ENCODE measurements at regions not wholly inside any gene's neighbourhood (a gene's known extent, or its start where the extent isn't known, plus 50 kb on each side); places are given as distances from the start of the nearest gene placed in this dataset.
"Not testable (repeated sequence)": the region's sequence is repeated elsewhere in the genome, so short reads cannot be mapped to it uniquely, and the experiment has no call there.

DNA sequence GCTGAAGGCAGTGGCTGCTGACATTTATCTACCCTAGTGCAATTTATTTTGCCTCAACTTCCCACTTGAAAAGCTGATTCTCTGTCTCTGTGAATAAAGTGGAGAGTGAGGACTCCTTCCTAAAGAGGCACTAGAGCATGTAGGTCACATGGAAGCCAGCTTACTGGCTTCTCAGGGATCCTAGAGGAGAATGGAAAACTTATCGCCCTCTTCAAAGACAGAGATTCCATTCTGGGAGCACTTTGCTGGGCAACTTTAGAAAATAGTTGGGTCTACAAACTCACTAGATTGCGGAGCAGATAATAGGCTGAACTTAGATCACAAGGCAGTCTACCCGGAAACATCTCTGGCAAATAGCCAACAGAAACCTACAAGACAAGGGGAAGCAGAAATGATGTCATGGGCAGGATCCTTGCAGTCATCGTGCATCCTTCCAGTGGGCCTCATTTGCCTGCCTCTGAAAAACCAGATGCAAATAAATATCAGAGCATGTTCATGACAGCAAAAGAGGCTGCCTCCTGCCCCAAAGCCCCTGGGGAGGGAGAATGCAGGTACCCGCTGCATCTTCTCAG, 104.8 kb upstream of the BARHL2 start:
- ATAC-seq = no peak
- TF ChIP-seq, protein P1, sequence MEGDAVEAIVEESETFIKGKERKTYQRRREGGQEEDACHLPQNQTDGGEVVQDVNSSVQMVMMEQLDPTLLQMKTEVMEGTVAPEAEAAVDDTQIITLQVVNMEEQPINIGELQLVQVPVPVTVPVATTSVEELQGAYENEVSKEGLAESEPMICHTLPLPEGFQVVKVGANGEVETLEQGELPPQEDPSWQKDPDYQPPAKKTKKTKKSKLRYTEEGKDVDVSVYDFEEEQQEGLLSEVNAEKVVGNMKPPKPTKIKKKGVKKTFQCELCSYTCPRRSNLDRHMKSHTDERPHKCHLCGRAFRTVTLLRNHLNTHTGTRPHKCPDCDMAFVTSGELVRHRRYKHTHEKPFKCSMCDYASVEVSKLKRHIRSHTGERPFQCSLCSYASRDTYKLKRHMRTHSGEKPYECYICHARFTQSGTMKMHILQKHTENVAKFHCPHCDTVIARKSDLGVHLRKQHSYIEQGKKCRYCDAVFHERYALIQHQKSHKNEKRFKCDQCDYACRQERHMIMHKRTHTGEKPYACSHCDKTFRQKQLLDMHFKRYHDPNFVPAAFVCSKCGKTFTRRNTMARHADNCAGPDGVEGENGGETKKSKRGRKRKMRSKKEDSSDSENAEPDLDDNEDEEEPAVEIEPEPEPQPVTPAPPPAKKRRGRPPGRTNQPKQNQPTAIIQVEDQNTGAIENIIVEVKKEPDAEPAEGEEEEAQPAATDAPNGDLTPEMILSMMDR (IDR thresholded peaks at IDR 0.05) = no peak
- H3K9me3 ChIP-seq = no peaks in the 10 kb centered on the region
- intact Hi-C loops (cut with DNase I) = no loop called here
- no peak for FAIRE-seq
- H3K4me3 ChIP-seq = no peak overlapping the region
- H3K36me3 ChIP-seq = no peaks in the 10 kb centered on the region
- DNase-seq = no peak
- no peaks in the 10 kb centered on the region for H3K27me3 ChIP-seq
- WGBS, 2 donors = 87 to 89% methylated on average over 5 of the region's 5 CpGs
- no peak overlapping the region for H3K27ac ChIP-seq
- H3K4me1 ChIP-seq = no peaks in the 10 kb centered on the region

DNA sequence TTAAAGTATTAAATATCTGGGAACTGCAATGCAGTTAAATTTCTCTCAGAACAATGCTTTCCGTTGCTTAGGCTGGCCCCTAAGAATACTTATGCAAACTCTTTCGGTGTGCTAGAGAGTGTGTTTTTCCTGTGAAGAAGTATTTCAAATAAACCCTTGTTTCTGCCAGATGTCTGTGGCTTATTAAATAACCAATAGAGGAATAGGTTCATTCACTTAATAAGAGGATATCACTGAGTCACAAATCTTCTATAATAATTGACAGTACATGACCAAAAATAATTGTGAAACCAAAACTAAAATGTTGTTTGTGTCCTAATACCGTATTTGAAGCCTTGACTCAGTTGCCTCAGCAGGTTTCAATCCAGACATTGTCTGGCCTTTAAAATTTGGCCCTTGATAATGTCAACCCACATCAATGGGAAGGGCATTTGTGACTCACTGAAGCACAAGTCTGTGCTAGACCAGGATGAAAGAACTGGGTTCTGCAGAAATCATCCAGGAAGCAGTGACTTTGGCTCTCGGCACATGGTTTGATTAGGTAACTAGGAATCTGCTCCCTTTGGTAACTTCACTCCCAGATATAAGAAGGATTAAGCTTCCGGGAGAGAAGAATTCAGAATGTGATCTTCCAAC, 104.2 kb upstream of the BARHL2 start:
- Histone ChIP-seq H3K27ac (no peak overlapping the region), H3K27me3 (no peaks in the 10 kb centered on the region), H3K4me1 (no peaks in the 10 kb centered on the region), H3K36me3 (no peaks in the 10 kb centered on the region), H3K9me3 (no peaks in the 10 kb centered on the region), H3K4me3 (no peak overlapping the region)
- intact Hi-C loops (cut with DNase I) = no loop called here
- ATAC-seq (peak in 1 of 4 donors; percentile 37), FAIRE-seq (no peak), DNase-seq (no peak)
- TF ChIP-seq, protein P1 (IDR thresholded peaks at IDR 0.05) = no peak
- WGBS, 2 donors = 88 to 89% methylated on average over 5 of the region's 5 CpGs

DNA sequence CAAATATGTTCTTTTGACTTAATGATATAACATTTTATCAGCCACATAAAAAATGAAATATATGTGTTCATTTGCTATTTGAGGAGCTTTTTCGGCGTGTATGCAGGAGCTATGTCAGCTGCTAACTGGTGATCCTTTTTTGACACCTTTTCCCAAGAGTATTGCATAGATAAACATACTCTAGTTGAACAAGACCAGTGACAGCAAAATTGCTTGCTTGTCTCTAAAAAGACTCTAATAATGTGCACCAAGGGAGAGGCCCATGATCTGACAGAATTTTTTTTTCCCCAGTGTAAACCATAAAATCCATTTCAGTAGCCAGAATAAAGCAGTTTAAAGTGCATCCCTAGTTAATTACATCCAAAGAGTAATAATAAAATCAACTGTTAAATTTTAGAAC, 103.6 kb upstream of the BARHL2 start:
- Histone ChIP-seq H3K9me3 (no peaks in the 10 kb centered on the region), H3K4me3 (no peak overlapping the region), H3K36me3 (no peaks in the 10 kb centered on the region), H3K27me3 (no peaks in the 10 kb centered on the region), H3K4me1 (no peaks in the 10 kb centered on the region), H3K27ac (no peak overlapping the region)
- DNase-seq = no peak
- TF ChIP-seq, protein P1 (IDR thresholded peaks at IDR 0.05) = no peak
- FAIRE-seq = no peak
- ATAC-seq = no peak
- WGBS, 2 donors = 85 to 89% methylated on average over 2 of the region's 2 CpGs
- intact Hi-C loops (cut with DNase I) = no loop called here

DNA sequence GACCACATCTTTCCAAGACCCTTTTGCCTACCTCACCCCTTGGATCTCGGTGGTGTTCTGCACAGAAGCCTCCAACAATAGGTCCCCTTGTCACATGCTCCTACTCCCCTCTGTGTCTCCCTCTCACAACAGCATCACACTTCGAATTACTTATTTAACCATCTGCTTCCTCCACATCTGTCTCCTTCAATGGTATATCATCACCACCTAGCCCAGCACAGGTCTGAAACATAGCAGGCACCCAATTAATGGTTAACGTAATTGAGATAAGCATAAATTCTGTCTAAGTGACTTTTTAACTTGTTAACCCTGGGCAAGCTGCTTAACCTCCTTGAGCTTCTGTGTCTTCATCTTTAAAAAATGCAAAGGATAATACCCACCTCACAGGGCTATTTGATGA, 100.3 kb upstream of the BARHL2 start:
- intact Hi-C loops (cut with DNase I) = no loop called here
- 26 to 39% methylated on average over 3 of the region's 3 CpGs for WGBS, 2 donors
- no peaks in the 10 kb centered on the region for H3K4me1 ChIP-seq

DNA sequence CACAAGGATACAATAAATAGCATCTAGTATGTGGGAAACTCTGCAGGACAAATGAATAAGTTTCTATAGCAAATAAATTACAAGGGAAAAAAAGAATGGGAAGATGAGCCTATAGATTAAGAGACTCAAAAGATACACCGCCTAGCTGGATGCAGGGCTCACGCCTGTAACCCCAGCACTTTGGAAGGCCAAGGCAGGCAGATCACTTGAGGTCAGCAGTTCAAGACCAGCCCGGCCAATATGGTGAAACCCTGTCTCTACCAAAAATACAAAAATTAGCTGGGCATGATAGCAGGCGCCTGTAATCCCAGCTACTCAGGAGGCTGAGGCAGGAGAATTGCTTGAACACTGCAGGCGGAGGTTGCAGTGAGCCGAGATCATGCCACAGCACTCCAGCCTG, 95.1 kb upstream of the BARHL2 start:
- H3K27ac ChIP-seq; H3K4me3 ChIP-seq; H3K27me3 ChIP-seq; intact Hi-C loops (cut with DNase I); ATAC-seq; H3K36me3 ChIP-seq; H3K4me1 ChIP-seq; H3K9me3 ChIP-seq; DNase-seq; FAIRE-seq: not testable (repeated sequence)
- WGBS, 2 donors = 72 to 91% methylated on average over 6 of the region's 6 CpGs

More for the DNA sequence above, 100.3 kb upstream of the BARHL2 start:
- no peak overlapping the region for H3K27ac ChIP-seq
- no peaks in the 10 kb centered on the region for H3K27me3 ChIP-seq
- no peak for ATAC-seq
- no peak for DNase-seq
- no peaks in the 10 kb centered on the region for H3K36me3 ChIP-seq
- no peaks in the 10 kb centered on the region for H3K9me3 ChIP-seq
- TF ChIP-seq, protein P1 (IDR thresholded peaks at IDR 0.05) = no peak
- FAIRE-seq = no peak
- no peak overlapping the region for H3K4me3 ChIP-seq

DNA sequence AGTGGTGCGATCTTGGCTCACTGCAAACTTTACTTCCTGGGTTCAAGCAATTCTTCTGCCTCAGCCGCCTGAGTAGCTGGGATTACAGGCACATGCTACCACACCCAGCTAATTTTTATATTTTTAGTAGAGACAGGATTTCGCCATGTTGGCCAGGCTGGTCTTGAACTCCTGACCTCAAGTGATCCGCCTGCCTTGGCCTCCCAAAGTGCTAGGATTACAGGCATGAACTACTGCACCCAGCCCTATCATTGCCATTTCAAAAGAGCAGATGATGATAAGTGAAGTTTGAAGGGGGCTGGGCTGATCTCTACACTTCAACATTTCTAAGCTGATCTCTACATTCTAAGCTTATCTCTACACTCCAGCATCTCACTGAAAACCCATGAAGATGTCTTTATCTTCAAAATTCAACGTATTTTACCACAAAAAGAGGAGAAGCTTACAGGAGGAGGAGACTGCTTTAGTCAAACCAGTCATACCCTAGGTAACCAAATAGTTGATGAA, 94.4 kb upstream of the BARHL2 start:
- H3K4me3 ChIP-seq; H3K27me3 ChIP-seq; H3K27ac ChIP-seq; intact Hi-C loops (cut with DNase I); H3K36me3 ChIP-seq; DNase-seq; H3K4me1 ChIP-seq; H3K9me3 ChIP-seq; FAIRE-seq; ATAC-seq: not testable (repeated sequence)
- 65 to 90% methylated on average over 5 of the region's 5 CpGs for WGBS, 2 donors
